ENCODE measurements at regions not wholly inside any gene's neighbourhood (a gene's known extent, or its start where the extent isn't known, plus 50 kb on each side); places are given as distances from the start of the nearest gene placed in this dataset.

- TF ChIP-seq TAF1 (IDR thresholded peaks at IDR 0.05; ENCODE audit: low read depth): no peak
- TF ChIP-seq EZH2 (IDR thresholded peaks at IDR 0.05; ENCODE audit: borderline replicate concordance, insufficient read depth, low read length, poor library complexity, severe bottlenecking): no peak
- no peak for TF ChIP-seq EP300 (conservative IDR thresholded peaks at IDR 0.05; ENCODE audit: poor library complexity, severe bottlenecking)
- H4K20me1 ChIP-seq (ENCODE audit: insufficient read depth): no peaks in the 10 kb centered on the region
- H3F3A ChIP-seq (ENCODE audit: insufficient read depth, low read length, poor library complexity, severe bottlenecking): no peaks in the 10 kb centered on the region
- H3K27me3 ChIP-seq (ENCODE audit: insufficient read depth, low read depth, low read length): no peaks in the 10 kb centered on the region
- no peaks in the 10 kb centered on the region for H3K79me2 ChIP-seq (replicated peaks; ENCODE audit: insufficient read depth, low read length)
- H3K4me3 ChIP-seq (ENCODE audit: low read length): no peak overlapping the region
- no peaks in the 10 kb centered on the region for H3K9me3 ChIP-seq (ENCODE audit: low read length)
- no peaks in the 10 kb centered on the region for H3K9me2 ChIP-seq (ENCODE audit: insufficient read depth, low read length)
- H3K9ac ChIP-seq (ENCODE audit: low read length): no peak overlapping the region
- H2AFZ ChIP-seq (ENCODE audit: low read depth, low read length): no peak overlapping the region
- H3K36me3 ChIP-seq (ENCODE audit: insufficient read depth, low read length): no peaks in the 10 kb centered on the region
- H3K27ac ChIP-seq (ENCODE audit: low read length): no peak overlapping the region
- no peak overlapping the region for H3K4me2 ChIP-seq (ENCODE audit: low read length)
Measured at GRCh38 chr12:63450334-63450733, 218.0 kb downstream of the DPY19L2 start.

- Histone ChIP-seq H3K4me2 (ENCODE audit: low read length) (no peak overlapping the region), H3K9ac (ENCODE audit: low read length) (no peak overlapping the region), H3K36me3 (ENCODE audit: insufficient read depth, low read length) (no peaks in the 10 kb centered on the region), H3K27me3 (ENCODE audit: insufficient read depth, low read depth, low read length) (no peaks in the 10 kb centered on the region), H3F3A (ENCODE audit: insufficient read depth, low read length, poor library complexity, severe bottlenecking) (no peaks in the 10 kb centered on the region), H2AFZ (ENCODE audit: low read depth, low read length) (no peak overlapping the region), H3K4me3 (ENCODE audit: low read length) (no peak overlapping the region), H4K20me1 (ENCODE audit: insufficient read depth) (no peaks in the 10 kb centered on the region), H3K9me2 (ENCODE audit: insufficient read depth, low read length) (no peaks in the 10 kb centered on the region), H3K79me2 (replicated peaks; ENCODE audit: insufficient read depth, low read length) (no peaks in the 10 kb centered on the region), H3K27ac (ENCODE audit: low read length) (no peak overlapping the region), H3K9me3 (ENCODE audit: low read length) (no peaks in the 10 kb centered on the region)
- TF ChIP-seq TAF1 (IDR thresholded peaks at IDR 0.05; ENCODE audit: low read depth) (no peak), EZH2 (IDR thresholded peaks at IDR 0.05; ENCODE audit: borderline replicate concordance, insufficient read depth, low read length, poor library complexity, severe bottlenecking) (no peak), SMC3 (conservative IDR thresholded peaks at IDR 0.05; ENCODE audit: poor library complexity) (no peak), EP300 (conservative IDR thresholded peaks at IDR 0.05; ENCODE audit: poor library complexity, severe bottlenecking) (peak; percentile 14), REST (IDR thresholded peaks at IDR 0.05; ENCODE audit: borderline replicate concordance) (no peak), MXI1 (conservative IDR thresholded peaks at IDR 0.05; ENCODE audit: poor library complexity, severe bottlenecking) (no peak), CTCF (IDR thresholded peaks at IDR 0.05; ENCODE audit: poor library complexity, severe bottlenecking) (no peak), RAD21 (conservative IDR thresholded peaks at IDR 0.05) (no peak), POLR2AphosphoS5 (IDR thresholded peaks at IDR 0.05) (peak; percentile 34)
Measured at GRCh38 chr12:63445224-63445880, 222.9 kb downstream of the DPY19L2 start.

All from neural cell (in vitro differentiated cells).